Inflammatory macrophage treated with lipopolysaccharide for 1 hour (primary cell): ENCODE measurements at regions not wholly inside any gene's neighbourhood (a gene's known extent, or its start where the extent isn't known, plus 50 kb on each side); places are given as distances from the start of the nearest gene placed in this dataset.
A peak's percentile ranks its signal among the peaks of the same experiment; 100 is the strongest.
"Not testable (repeated sequence)": the region's sequence is repeated elsewhere in the genome, so short reads cannot be mapped to it uniquely, and the experiment has no call there.

Experiments
- DNase-seq, 2 donors: peaks; one replicate each; pipeline ENCODE4 v3.0.0-alpha.2; 2020 to 2022

- DNase-seq: peak; percentile 11 to 52
Measured at GRCh38 chr9:7536310-7536939, 263.2 kb downstream of the DMAC1 start.

- no peak for DNase-seq
Measured at GRCh38 chr9:7534211-7534935, 265.2 kb downstream of the DMAC1 start.

GRCh38 chr9:7533376-7534090, 266.0 kb downstream of the DMAC1 start:
- no peak for DNase-seq

- no peak for DNase-seq
Measured at GRCh38 chr9:7523426-7524043, 276.0 kb downstream of the DMAC1 start.

GRCh38 chr9:7520396-7520795, 279.2 kb downstream of the DMAC1 start:
- DNase-seq: no peak

- DNase-seq: no peak
Measured at GRCh38 chr9:7516376-7516775, 283.2 kb downstream of the DMAC1 start.

- no peak for DNase-seq
Measured at GRCh38 chr9:7510199-7510598, 289.4 kb downstream of the DMAC1 start.

GRCh38 chr9:7509576-7510145, 289.9 kb downstream of the DMAC1 start:
- DNase-seq: no peak

GRCh38 chr9:7508516-7508915, 291.1 kb downstream of the DMAC1 start:
- no peak for DNase-seq

GRCh38 chr9:7507566-7508270, 291.9 kb downstream of the DMAC1 start:
- no peak for DNase-seq

- no peak for DNase-seq
Measured at GRCh38 chr9:7507026-7507425, 292.6 kb downstream of the DMAC1 start.

- no peak for DNase-seq
Measured at GRCh38 chr9:7500521-7500920, 299.1 kb downstream of the DMAC1 start.

GRCh38 chr9:7491641-7492040, 307.9 kb downstream of the DMAC1 start:
- DNase-seq: no peak

- no peak for DNase-seq
Measured at GRCh38 chr9:7490317-7491108, 309.1 kb downstream of the DMAC1 start.

GRCh38 chr9:7489036-7489435, 310.5 kb downstream of the DMAC1 start:
- DNase-seq: no peak

GRCh38 chr9:7484014-7484413, 315.6 kb downstream of the DMAC1 start:
- not testable (repeated sequence) for DNase-seq

- no peak for DNase-seq
Measured at GRCh38 chr9:7481570-7481969, 318.0 kb downstream of the DMAC1 start.

- no peak for DNase-seq
Measured at GRCh38 chr9:7479300-7479699, 320.3 kb downstream of the DMAC1 start.

- DNase-seq: no peak
Measured at GRCh38 chr9:7478646-7479045, 320.9 kb downstream of the DMAC1 start.

- no peak for DNase-seq
Measured at GRCh38 chr9:7467186-7467585, 332.4 kb downstream of the DMAC1 start.

- no peak for DNase-seq
Measured at GRCh38 chr9:7461791-7462190, 337.8 kb downstream of the DMAC1 start.
